GM18861 (cell line): ENCODE measurements at regions not wholly inside any gene's neighbourhood (a gene's known extent, or its start where the extent isn't known, plus 50 kb on each side); places are given as distances from the start of the nearest gene placed in this dataset.
A peak's percentile ranks its signal among the peaks of the same experiment; 100 is the strongest.

Experiments
- ATAC-seq: cut with Tn5 transposase; IDR thresholded peaks from one replicate; pipeline ENCODE4 v1.9.1; 2021; ENCODE audit not compliant: unreplicated experiment

GRCh38 chr11:92854162-92854561, 115.3 kb upstream of the MTNR1B start:
- no peak for ATAC-seq

DNA sequence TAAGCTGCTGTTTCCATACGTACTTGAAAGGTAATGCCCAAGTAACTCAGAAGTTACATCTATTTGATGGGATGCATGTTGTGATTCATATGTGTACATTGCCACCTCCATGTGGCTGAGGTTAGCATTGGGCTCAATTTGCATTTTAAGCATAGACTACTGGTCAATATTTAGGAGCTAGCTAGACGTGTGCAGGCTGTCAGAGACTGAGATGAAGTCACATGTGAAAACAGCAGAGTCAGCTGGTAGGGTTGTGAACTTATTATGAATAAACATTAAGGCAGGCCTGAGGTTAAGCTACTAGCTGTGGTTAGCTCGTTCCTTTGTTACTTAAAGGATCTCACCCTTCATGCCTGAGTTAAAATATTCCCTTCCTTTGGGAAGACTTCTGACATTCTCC, 114.5 kb upstream of the MTNR1B start:
- no peak for ATAC-seq

DNA sequence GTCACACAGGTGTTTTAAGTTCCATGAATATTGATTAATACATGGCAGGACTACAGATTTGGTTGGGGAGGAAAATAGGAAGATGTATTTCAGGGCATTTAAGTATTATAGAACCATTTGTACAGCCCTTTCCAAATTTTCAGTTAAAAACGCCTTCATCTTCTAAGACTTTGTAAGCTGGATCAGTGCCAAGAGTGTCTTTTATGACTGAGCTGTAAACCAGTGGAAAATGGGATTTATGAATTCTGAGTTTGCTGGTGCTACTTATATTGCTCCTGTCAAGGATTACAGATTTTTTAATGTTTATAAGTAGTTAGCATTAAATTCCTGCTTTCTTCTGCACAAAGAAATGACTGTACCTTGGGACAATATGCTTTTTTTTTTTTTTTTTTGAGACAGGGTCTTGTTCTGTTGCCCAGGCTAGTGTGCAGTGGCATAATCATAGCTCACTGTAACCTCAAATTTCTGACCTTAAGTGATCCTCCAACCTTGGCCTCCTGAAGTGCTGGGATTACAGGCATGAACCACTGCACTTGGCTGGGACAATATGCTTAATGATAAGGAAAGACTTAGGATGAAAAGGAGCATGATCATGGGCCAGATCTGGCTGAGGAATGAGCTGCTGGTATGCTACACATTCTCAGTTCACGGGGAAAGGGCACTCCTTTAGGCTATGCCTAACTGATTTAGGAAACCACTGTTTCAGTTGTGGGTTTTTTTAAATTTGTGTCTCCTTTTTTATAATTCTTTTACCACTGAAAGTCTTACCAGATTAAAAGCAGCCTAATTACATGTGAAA, 113.6 kb upstream of the MTNR1B start:
- no peak for ATAC-seq

DNA sequence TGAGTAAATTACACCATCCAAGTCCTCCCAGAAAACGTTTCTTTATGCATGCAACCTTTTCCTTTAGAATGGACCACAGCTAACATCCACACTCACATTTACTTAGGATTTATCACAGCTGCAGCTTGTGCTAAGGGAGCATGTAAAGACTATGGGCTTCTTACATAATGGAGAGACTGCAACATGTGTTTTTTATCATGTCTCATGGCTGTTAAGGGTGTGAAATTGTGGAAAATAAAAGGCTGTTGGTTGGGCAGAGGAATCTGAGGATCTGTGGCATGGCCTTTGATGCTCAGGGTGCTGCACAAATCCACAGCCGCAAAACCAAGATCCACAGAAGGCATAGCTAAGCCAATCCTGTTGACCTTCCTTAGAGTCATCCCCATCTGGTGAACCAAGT, 112.0 kb upstream of the MTNR1B start:
- ATAC-seq = no peak

DNA sequence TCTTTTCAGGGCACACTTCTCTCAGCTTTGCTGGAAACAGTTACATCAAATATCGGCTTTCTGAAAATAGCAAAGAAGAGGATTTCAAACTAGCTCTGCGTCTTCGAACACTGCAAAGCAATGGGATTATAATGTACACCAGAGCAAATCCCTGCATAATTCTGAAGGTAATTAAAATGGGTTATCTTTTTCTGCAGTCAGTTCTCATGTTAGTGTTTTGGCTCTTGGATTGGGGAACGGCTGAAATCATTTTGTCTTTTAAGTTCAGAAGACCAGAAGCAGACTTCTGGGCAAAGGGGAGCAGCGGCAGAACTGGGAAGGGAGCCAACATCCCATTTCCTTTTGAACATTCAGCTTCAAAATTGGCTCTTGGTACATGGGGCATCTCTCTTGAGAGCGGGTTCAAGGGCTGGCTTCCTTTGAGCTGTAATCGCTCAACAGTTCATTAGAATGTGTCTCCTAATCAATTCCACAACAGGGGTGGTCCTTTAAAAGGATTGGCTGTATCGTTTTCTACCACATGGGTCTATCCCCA, 110.2 kb upstream of the MTNR1B start:
- no peak for ATAC-seq

- ATAC-seq = no peak
Observed at GRCh38 chr11:92861634-92862033, 107.8 kb upstream of the MTNR1B start.

GRCh38 chr11:92865352-92865751, 104.1 kb upstream of the MTNR1B start:
- no peak for ATAC-seq

DNA sequence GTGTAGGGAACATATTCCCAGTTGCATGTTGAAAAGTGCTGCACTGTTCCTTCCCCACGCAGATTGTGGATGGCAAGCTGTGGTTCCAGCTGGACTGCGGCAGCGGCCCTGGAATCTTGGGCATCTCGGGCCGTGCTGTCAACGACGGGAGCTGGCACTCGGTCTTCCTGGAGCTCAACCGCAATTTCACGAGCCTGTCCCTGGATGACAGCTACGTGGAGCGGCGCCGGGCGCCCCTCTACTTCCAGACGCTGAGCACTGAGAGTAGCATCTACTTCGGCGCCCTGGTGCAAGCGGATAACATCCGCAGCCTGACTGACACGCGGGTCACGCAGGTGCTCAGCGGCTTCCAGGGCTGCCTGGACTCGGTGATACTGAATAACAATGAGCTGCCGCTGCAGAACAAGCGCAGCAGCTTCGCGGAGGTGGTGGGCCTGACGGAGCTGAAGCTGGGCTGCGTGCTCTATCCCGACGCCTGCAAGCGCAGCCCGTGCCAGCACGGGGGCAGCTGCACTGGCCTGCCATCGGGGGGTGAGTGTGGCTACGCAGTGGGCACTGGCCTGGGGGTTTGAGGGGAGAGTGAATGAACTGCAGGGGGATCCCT, 102.7 kb upstream of the MTNR1B start:
- no peak for ATAC-seq

DNA sequence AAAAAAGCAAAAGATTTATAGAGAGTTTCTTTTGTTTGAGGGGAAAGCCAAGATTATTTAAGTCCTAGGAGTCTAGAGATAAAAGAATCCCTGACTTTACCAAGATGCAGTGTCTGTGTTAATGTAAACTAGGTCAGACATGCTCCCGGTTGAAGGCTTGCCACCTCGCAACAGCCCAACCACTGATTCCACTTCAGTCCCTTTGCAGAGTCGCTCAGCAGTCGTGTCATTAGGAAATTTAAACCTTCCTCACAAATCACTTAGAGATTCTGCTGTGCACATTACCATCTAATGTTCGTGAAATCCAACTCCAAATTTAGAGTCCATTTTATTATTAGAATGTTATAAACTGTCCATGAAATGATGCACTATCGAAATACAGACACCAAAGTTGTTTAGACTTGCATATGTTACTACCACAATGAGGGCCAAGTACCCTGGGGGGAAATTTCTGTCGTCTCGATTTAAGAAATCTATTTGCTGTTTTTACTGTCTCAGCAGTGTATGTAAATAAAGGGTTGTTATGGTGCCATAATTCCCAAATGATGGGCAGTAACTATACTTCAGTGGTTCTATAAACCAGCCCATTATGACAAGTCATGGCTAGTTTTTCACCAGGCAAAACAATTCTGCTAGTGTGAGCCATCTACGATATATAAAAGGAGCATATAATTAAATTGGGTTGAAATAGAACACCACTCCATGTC, 101.4 kb upstream of the MTNR1B start:
- ATAC-seq = no peak

GRCh38 chr11:92869716-92870115, 99.7 kb upstream of the MTNR1B start:
- ATAC-seq = no peak

GRCh38 chr11:92870196-92870832, 99.1 kb upstream of the MTNR1B start:
- no peak for ATAC-seq

GRCh38 chr11:92873551-92873950, 95.9 kb upstream of the MTNR1B start:
- ATAC-seq = no peak

DNA sequence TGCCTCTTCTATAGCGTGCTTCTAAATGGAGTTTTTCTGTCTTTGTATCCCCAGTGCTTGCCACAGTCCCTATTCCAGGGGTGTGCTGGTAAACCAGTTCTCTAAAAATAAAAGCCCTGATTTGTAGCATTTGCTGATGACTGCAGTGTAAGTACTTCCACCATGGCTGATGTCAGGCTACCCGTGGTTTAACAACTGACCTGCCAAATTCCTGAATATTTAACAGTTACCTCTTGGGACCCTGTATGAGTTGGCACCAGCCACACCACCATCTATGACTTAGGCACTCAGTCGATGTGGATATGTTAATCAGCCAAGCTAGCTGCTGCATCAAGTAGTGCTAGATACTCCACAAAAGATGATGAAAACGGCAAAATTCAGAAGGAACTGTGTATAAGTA, 94.0 kb upstream of the MTNR1B start:
- no peak for ATAC-seq

GRCh38 chr11:92879086-92879485, 90.4 kb upstream of the MTNR1B start:
- ATAC-seq = no peak

- no peak for ATAC-seq
Observed at GRCh38 chr11:92880381-92880780, 89.1 kb upstream of the MTNR1B start.

DNA sequence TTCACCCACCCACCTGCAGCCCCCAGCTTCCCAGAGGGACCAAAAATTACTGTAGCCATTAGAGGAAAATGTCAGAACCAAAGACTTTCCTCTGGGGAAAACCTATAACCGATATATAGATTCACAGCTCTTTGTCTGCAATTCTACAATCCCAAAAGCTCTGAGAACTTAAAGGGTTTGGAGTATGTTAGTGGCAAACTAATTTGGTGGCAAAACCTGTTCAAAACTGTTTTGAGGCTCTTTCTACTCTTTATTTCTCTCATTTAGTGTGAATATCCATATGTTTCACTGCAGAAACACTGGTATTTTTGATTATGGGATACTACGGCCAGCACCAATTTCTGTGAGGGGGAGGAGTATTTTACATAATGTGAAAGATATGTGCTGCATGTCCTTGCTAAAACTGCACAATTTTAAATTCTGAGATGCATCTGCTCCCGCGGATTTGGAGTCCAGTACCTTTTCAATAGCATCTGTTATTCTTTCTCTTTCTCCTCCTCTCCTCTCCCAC, 87.5 kb upstream of the MTNR1B start:
- ATAC-seq = no peak

DNA sequence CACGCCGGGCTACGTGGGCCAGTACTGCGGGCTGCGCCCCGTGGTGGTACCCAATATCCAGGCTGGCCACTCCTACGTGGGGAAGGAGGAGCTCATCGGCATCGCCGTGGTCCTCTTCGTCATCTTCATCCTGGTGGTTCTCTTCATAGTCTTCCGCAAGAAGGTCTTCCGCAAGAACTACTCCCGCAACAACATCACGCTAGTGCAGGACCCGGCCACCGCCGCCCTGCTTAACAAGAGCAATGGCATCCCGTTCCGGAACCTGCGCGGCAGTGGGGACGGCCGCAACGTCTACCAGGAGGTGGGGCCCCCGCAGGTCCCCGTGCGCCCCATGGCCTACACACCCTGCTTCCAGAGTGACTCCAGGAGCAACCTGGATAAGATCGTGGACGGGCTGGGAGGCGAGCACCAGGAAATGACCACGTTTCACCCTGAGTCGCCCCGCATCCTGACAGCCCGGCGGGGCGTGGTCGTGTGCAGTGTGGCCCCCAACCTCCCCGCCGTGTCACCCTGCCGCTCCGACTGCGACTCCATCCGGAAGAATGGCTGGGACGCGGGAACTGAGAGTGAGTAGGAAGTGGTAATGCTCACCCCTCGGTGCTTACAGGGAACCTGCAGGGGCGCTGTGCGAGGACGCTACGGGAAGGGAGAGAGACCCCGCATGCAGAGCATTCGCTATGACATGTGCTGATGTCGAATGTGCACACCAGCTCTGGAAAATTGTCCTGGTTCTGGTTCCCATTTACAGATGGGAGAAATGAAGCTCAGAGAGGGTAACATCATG, 86.4 kb upstream of the MTNR1B start:
- ATAC-seq = no peak

GRCh38 chr11:92885600-92885999, 83.9 kb upstream of the MTNR1B start:
- ATAC-seq = no peak

DNA sequence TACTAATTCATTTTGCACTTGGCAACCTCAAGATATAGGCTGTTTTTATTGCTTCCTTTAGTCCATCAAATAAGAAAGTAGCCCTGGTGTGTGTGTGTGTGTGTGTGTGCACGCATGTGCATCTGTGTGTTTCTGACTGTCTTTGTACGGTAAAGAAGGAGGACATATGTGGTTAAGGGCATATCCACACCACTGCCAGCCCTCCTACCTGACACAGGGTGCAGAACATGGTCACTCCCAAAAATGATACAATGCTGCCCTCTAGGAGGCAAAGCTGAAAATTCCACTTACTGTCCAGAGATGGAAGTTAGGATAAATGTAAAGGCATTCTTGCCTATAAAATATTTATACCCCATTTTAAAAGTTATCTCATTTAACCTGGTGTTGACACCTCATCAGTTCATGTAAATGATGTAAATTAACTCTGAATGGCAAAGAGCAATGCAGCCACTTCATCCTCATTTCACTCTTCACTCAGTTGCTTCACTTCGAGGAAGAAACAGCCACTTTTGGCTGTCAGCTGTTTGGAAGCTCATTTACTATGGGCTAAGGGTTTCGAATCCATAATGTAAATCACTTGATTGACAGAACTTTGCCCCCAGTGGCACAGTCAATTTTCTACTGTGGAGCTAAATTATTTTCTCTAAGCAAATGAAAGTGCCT, 83.1 kb upstream of the MTNR1B start:
- ATAC-seq = peak; percentile 73

GRCh38 chr11:92888696-92889095, 80.8 kb upstream of the MTNR1B start:
- ATAC-seq = no peak
